ENCODE measurements at regions not wholly inside any gene's neighbourhood (a gene's known extent, or its start where the extent isn't known, plus 50 kb on each side); places are given as distances from the start of the nearest gene placed in this dataset.

DNA sequence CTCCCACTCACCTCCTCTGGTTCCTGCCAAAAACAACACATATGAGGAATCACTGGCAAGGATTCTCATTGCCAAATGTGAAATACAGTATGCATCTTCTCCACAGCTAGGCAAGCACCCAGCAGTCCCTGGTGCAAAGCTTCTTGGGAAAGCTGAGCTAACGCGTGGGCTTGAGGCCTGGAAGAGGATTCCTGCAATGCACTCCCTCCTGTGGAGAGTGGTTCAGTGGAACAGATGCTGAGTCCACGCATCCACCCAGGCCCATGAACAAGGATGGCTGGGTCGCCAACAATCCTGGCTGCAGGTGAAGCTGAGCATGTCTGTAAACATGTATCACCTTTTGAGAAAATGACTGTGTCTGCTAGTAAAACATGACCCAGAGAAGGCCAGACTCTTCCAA is 113.2 kb upstream of the CHST15 start:
- Histone ChIP-seq H3K4me1 (no peaks in the 10 kb centered on the region), H3K27ac (no peak overlapping the region), H3K36me3 (no peaks in the 10 kb centered on the region), H3K4me3 (no peak overlapping the region), H3K27me3 (no peaks in the 10 kb centered on the region), H3K9me3 (no peaks in the 10 kb centered on the region)
- DNase-seq, result no peak
- no peak for TF ChIP-seq POLR2A (IDR thresholded peaks at IDR 0.05)
- TF ChIP-seq, protein P1, sequence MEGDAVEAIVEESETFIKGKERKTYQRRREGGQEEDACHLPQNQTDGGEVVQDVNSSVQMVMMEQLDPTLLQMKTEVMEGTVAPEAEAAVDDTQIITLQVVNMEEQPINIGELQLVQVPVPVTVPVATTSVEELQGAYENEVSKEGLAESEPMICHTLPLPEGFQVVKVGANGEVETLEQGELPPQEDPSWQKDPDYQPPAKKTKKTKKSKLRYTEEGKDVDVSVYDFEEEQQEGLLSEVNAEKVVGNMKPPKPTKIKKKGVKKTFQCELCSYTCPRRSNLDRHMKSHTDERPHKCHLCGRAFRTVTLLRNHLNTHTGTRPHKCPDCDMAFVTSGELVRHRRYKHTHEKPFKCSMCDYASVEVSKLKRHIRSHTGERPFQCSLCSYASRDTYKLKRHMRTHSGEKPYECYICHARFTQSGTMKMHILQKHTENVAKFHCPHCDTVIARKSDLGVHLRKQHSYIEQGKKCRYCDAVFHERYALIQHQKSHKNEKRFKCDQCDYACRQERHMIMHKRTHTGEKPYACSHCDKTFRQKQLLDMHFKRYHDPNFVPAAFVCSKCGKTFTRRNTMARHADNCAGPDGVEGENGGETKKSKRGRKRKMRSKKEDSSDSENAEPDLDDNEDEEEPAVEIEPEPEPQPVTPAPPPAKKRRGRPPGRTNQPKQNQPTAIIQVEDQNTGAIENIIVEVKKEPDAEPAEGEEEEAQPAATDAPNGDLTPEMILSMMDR (IDR thresholded peaks at IDR 0.05 in 4 of 5, conservative IDR thresholded peaks at IDR 0.05 in 1 of 5), result no peak
- intact Hi-C loops (cut with DNase I; ENCODE audit: low total_unique reads) (no loop called here), in situ Hi-C loops (cut with MboI; ENCODE audit: low sequenced_read_pairs in 4 of 4) (no loop called here)
- no peak for ATAC-seq

DNA sequence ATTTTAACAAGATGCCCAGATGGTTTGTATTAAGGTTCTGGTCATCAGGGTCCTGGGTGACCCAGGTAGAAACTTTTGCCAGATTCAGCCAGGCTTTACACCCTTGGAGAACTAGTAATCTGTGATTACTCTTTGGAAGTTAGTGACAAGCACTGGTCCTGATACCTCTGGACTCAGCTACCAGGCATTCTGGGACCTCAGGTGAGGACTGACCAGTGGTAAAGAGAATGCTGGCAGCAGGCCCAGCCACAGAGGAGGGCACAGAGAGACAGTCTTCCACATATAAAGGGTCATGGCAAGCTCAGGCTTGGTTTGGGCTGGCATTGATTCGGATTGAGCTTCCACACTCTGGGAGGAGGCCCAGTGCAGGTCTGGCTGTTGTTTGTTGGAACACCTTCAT is 112.0 kb upstream of the CHST15 start:
- no peak overlapping the region for H3K4me3 ChIP-seq
- ATAC-seq, result no peak
- intact Hi-C loops (cut with DNase I; ENCODE audit: low total_unique reads), result no loop called here
- H3K27ac ChIP-seq, result no peak overlapping the region
- no peaks in the 10 kb centered on the region for H3K36me3 ChIP-seq
- DNase-seq, result no peak
- no peaks in the 10 kb centered on the region for H3K27me3 ChIP-seq
- in situ Hi-C loops (cut with MboI; ENCODE audit: low sequenced_read_pairs in 4 of 4), result no loop called here
- H3K4me1 ChIP-seq, result no peaks in the 10 kb centered on the region
- TF ChIP-seq, protein P1 (IDR thresholded peaks at IDR 0.05 in 4 of 5, conservative IDR thresholded peaks at IDR 0.05 in 1 of 5), result no peak
- TF ChIP-seq POLR2A (IDR thresholded peaks at IDR 0.05), result no peak
- no peaks in the 10 kb centered on the region for H3K9me3 ChIP-seq

DNA sequence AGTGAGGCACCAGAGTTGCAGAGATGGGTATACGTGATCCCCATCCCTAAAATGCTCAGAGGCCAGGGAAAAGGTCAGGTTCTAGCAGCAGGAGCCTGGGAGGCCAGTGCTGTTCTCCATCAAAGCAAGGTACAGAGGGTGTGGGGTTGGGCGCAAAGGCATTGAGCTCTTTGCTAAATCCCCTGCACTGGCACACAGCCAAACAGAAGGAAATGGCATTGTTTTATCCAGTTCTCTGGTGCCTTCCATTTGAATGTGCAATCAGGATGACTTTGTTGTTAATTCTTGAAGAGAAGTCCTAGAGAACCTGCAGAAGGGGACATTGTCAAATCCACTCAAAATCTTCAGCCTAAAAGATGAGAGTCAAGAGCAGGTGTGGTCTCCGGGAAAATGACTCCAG is 111.3 kb upstream of the CHST15 start:
- ATAC-seq (no peak), DNase-seq (no peak)
- intact Hi-C loops (cut with DNase I; ENCODE audit: low total_unique reads), result no loop called here
- Histone ChIP-seq H3K27ac (no peak overlapping the region), H3K36me3 (no peaks in the 10 kb centered on the region), H3K4me3 (no peak overlapping the region), H3K9me3 (no peaks in the 10 kb centered on the region), H3K27me3 (no peaks in the 10 kb centered on the region), H3K4me1 (no peaks in the 10 kb centered on the region)
- TF ChIP-seq, protein P1 (IDR thresholded peaks at IDR 0.05 in 4 of 5, conservative IDR thresholded peaks at IDR 0.05 in 1 of 5), result no peak
- no peak for TF ChIP-seq POLR2A (IDR thresholded peaks at IDR 0.05)
- in situ Hi-C loops (cut with MboI; ENCODE audit: low sequenced_read_pairs in 4 of 4), result no loop called here

DNA sequence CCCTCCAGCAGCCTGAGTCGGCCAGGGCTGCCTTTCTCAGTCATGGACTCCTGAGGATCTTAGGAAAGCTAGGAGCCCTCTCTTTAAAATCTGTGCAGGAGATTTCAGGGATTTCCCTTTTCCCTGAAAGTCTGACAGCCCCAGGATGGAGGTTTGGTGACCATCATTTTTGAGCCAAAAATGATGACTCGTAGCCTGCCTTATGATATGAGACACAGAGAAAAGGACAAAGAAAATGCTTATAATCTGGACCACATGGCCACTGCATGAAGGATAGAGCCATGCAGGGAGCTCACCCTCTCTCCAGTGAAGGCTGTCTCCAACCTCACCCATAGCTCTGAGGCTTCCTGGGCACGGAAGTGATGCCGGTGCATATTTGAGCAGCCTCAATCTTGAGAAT is 106.6 kb upstream of the CHST15 start:
- no peaks in the 10 kb centered on the region for H3K27me3 ChIP-seq
- H3K27ac ChIP-seq, result no peak overlapping the region
- H3K4me3 ChIP-seq, result no peak overlapping the region
- peaks cover 5 to 12% of the 10 kb centered on the region in 2 donors for H3K4me1 ChIP-seq
- in situ Hi-C loops (cut with MboI; ENCODE audit: low sequenced_read_pairs in 4 of 4), result no loop called here
- H3K36me3 ChIP-seq, result no peaks in the 10 kb centered on the region
- DNase-seq, result no peak
- H3K9me3 ChIP-seq, result no peaks in the 10 kb centered on the region
- no peak for TF ChIP-seq POLR2A (IDR thresholded peaks at IDR 0.05)
- TF ChIP-seq, protein P1 (IDR thresholded peaks at IDR 0.05 in 4 of 5, conservative IDR thresholded peaks at IDR 0.05 in 1 of 5), result no peak
- intact Hi-C loops (cut with DNase I; ENCODE audit: low total_unique reads), result no loop called here
- no peak for ATAC-seq

DNA sequence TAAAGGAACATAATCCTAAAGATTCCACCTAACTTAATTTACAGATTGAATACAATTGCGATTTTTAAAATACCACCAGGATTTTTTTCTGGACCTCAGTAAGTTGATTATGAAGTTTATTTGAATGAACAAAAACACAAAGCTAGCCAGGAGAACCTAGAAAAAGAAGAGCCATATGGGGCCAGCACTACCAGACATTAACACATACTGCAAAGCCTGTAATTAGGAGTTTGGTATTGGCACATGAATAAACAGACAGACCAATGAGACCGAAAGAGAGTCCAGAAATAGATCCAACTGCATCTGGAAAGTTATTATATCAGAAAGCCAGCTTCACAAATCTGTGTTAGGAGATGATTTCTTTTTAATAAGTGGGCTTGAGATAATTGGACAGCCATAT is 105.5 kb upstream of the CHST15 start:
- intact Hi-C loops (cut with DNase I; ENCODE audit: low total_unique reads), result no loop called here
- ATAC-seq (no peak), DNase-seq (no peak)
- H3K4me3 ChIP-seq, result no peak overlapping the region
- no peaks in the 10 kb centered on the region for H3K36me3 ChIP-seq
- no peak overlapping the region for H3K27ac ChIP-seq
- H3K27me3 ChIP-seq, result no peaks in the 10 kb centered on the region
- in situ Hi-C loops (cut with MboI; ENCODE audit: low sequenced_read_pairs in 4 of 4), result no loop called here
- peaks cover 5 to 12% of the 10 kb centered on the region in 2 donors for H3K4me1 ChIP-seq
- TF ChIP-seq, protein P1 (IDR thresholded peaks at IDR 0.05 in 4 of 5, conservative IDR thresholded peaks at IDR 0.05 in 1 of 5), result no peak
- TF ChIP-seq POLR2A (IDR thresholded peaks at IDR 0.05), result no peak
- no peaks in the 10 kb centered on the region for H3K9me3 ChIP-seq

All from gastrocnemius medialis (tissue), 4 donors.